Panc1 (cell line): ENCODE measurements at regions not wholly inside any gene's neighbourhood (a gene's known extent, or its start where the extent isn't known, plus 50 kb on each side); places are given as distances from the start of the nearest gene placed in this dataset.

Source experiments
- ATAC-seq: fragments of 200-7000 bp; cut with Tn5 transposase; 2 replicates; pipeline ENCODE4 v1.9.1; 2020; ENCODE audit warnings: mild to moderate bottlenecking, moderate library complexity
- BruUV-seq: library from RNA; stranded (reverse); fragments of 400-500 nt; replicated peaks from 2 replicates; lab custom pipeline; 2021; lab: Mats Ljungman, UMichigan
- CTCF ChIA-PET: fragments of 300-600 bp; sonication (Branson Sonifier 250); formaldehyde crosslinking; loops from one replicate; lab custom pipeline; 2022; ENCODE audit warnings: antibody characterized with exemption; lab: Charles Lee
- POLR2A ChIA-PET: fragments of 300-600 bp; sonication (Branson Sonifier 250); formaldehyde crosslinking; loops from one replicate; lab custom pipeline; 2022; ENCODE audit warnings: antibody characterized with exemption; lab: Charles Lee
- DNase-seq: peaks from one replicate; pipeline ENCODE4 v3.0.0-alpha.2; 2010; ENCODE audit warnings: low read depth, low spot score
- H3K27ac ChIP-seq: 2 replicates; pipeline ENCODE4 v1.5.1; 2011; ENCODE audit warnings: mild to moderate bottlenecking, low read length, inconsistent platforms
- H3K27me3 ChIP-seq: fragments of 200-500 bp; sonication (Bioruptor generic); 2 replicates; pipeline ENCODE4 v1.6.0; 2014; ENCODE audit warnings: low read length, inconsistent platforms; ENCODE audit not compliant: control insufficient read depth, insufficient read depth
- H3K36me3 ChIP-seq: fragments of 200-500 bp; sonication (Bioruptor generic); 2 replicates; pipeline ENCODE4 v1.5.1; 2014; ENCODE audit warnings: inconsistent platforms, mild to moderate bottlenecking, low read length, moderate library complexity; ENCODE audit not compliant: control insufficient read depth, insufficient read depth
- H3K4me1 ChIP-seq: 2 replicates; pipeline ENCODE4 v1.5.1; 2011; ENCODE audit warnings: inconsistent platforms, mild to moderate bottlenecking, low read length, moderate library complexity; ENCODE audit not compliant: control insufficient read depth, insufficient read depth
- H3K4me3 ChIP-seq, 2 experiments: 2 replicates each; pipeline ENCODE4 v1.5.1; 2011 to 2012; ENCODE audit warnings: low read depth in 2 of 2, low read length in 2 of 2, mild to moderate bottlenecking in 2 of 2, inconsistent platforms in 1 of 2, moderate library complexity in 1 of 2
- H3K9me3 ChIP-seq: fragments of 200-500 bp; sonication (Bioruptor generic); 2 replicates; pipeline ENCODE4 v1.5.1; 2014; ENCODE audit warnings: low read depth, mild to moderate bottlenecking, inconsistent platforms, low read length, moderate library complexity; ENCODE audit not compliant: control insufficient read depth, insufficient read depth
- CTCF ChIP-seq: fragments of 450-650 bp; IDR thresholded peaks from 2 replicates; pipeline ENCODE4 v1.5.1; 2017; ENCODE audit warnings: mild to moderate bottlenecking
- POLR2AphosphoS5 ChIP-seq: IDR thresholded peaks from 2 replicates; pipeline ENCODE4 v1.6.1; 2012; ENCODE audit warnings: mild to moderate bottlenecking, low read depth, low read length, moderate library complexity
- REST ChIP-seq, 2 experiments: IDR thresholded peaks; 2 replicates each; pipeline ENCODE4 v1.6.1; 2011 to 2012; ENCODE audit warnings: low read depth in 2 of 2, control low read depth in 1 of 2, low read length in 1 of 2, mild to moderate bottlenecking in 1 of 2, moderate library complexity in 1 of 2; ENCODE audit not compliant: insufficient read depth in 1 of 2
- SIN3A ChIP-seq: IDR thresholded peaks from 2 replicates; pipeline ENCODE4 v1.6.1; 2012; ENCODE audit warnings: low read depth, mild to moderate bottlenecking, low read length, moderate library complexity, borderline replicate concordance; ENCODE audit not compliant: insufficient read depth
- TCF7L2 ChIP-seq: IDR thresholded peaks from 2 replicates; pipeline ENCODE4 v1.6.1; 2011; ENCODE audit warnings: mild to moderate bottlenecking, low read depth, low read length, inconsistent platforms
- in situ Hi-C: cut with HindIII; loops from 2 replicates; pipeline ENCODE4 v1.10.0; 2016; ENCODE audit warnings: low sequenced_read_pairs, low pct_unique_long_range_greater_than_20kb
- intact Hi-C: fragments of 100-400 bp; cut with micrococcal nuclease; formaldehyde crosslinking; loops from one replicate; pipeline ENCODE4 v1.10.0; 2022; ENCODE audit not compliant: unreplicated experiment

GRCh38 chr14:48628870-48629269 lies 953.5 kb upstream of the MDGA2 start:
- no peak for ATAC-seq
- no peak overlapping the region for H3K4me3 ChIP-seq
- no TSS peak for BruUV-seq
- in situ Hi-C loops, result no loop called here
- TF ChIP-seq CTCF, result no peak
- TF ChIP-seq SIN3A, result no peak
- TF ChIP-seq POLR2AphosphoS5, result no peak
- no peak for TF ChIP-seq TCF7L2
- no peak for TF ChIP-seq REST (IDR thresholded peaks at IDR 0.05; ENCODE audit: insufficient read depth in 1 of 2, low read depth in 2 of 2, low read length in 1 of 2)
- DNase-seq, result no peak
- POLR2A ChIA-PET, result no interaction called here
- H3K36me3 ChIP-seq, result no peaks in the 10 kb centered on the region
- H3K27ac ChIP-seq, result no peak overlapping the region
- H3K27me3 ChIP-seq, result no peaks in the 10 kb centered on the region
- intact Hi-C loops, result no loop called here
- CTCF ChIA-PET, result no interaction called here
- H3K9me3 ChIP-seq, result no peaks in the 10 kb centered on the region
- H3K4me1 ChIP-seq, result no peaks in the 10 kb centered on the region

GRCh38 chr14:48622980-48623379 lies 947.6 kb upstream of the MDGA2 start:
- no peak for TF ChIP-seq CTCF
- TF ChIP-seq REST (IDR thresholded peaks at IDR 0.05; ENCODE audit: insufficient read depth in 1 of 2, low read depth in 2 of 2, low read length in 1 of 2), result no peak
- TF ChIP-seq SIN3A, result no peak
- TF ChIP-seq TCF7L2, result no peak
- no peak for TF ChIP-seq POLR2AphosphoS5
- BruUV-seq, result no TSS peak
- no peaks in the 10 kb centered on the region for H3K4me1 ChIP-seq
- no peak overlapping the region for H3K27ac ChIP-seq
- POLR2A ChIA-PET, result no interaction called here
- no peaks in the 10 kb centered on the region for H3K27me3 ChIP-seq
- CTCF ChIA-PET, result interaction anchor here (0.7 kb wide), 1 partner anchor 306 kb away, joined by 3 read pairs; no protein-coding TSS in a partner anchor
- intact Hi-C loops, result no loop called here
- in situ Hi-C loops, result no loop called here
- no peaks in the 10 kb centered on the region for H3K36me3 ChIP-seq
- ATAC-seq (no peak), DNase-seq (no peak)
- no peaks in the 10 kb centered on the region for H3K9me3 ChIP-seq
- H3K4me3 ChIP-seq, result no peak overlapping the region
